ENCODE measurements at regions not wholly inside any gene's neighbourhood (a gene's known extent, or its start where the extent isn't known, plus 50 kb on each side); places are given as distances from the start of the nearest gene placed in this dataset.

GRCh38 chr3:139846729-139847128 lies 88.3 kb upstream of the CLSTN2 start:
- TF ChIP-seq CTCF (IDR thresholded peaks at IDR 0.05; ENCODE audit: insufficient read depth in 1 of 2, low read depth in 1 of 2, low read length in 1 of 2, severe bottlenecking in 1 of 2, unreplicated experiment in 1 of 2): no peak
- H3K9me3 ChIP-seq: no peaks in the 10 kb centered on the region; the same call in 1 of the 2 replicates
- intact Hi-C loops (cut with micrococcal nuclease; ENCODE audit: unreplicated experiment): no loop called here
- H3K27ac Mint-ChIP-seq (ENCODE audit: unreplicated experiment): no peak overlapping the region
- no peaks in the 10 kb centered on the region for H3K27me3 ChIP-seq (replicated peaks; ENCODE audit: control insufficient read depth, insufficient read depth, low read length)
- CTCF ChIA-PET: no interaction called here
- no peaks in the 10 kb centered on the region for H3K9me3 Mint-ChIP-seq (ENCODE audit: unreplicated experiment)
- no peak overlapping the region for H3K4me3 ChIP-seq (ENCODE audit: low read depth, low read length)
- BruUV-seq (replicated peaks): no TSS peak
- no peaks in the 10 kb centered on the region for H3K4me1 Mint-ChIP-seq (ENCODE audit: low read depth, unreplicated experiment)
- DNase-seq: no peak
- no peaks in the 10 kb centered on the region for H3K4me1 ChIP-seq
- POLR2A ChIA-PET: no interaction called here
- H3K4me3 Mint-ChIP-seq (ENCODE audit: unreplicated experiment): no peak overlapping the region
- no peaks in the 10 kb centered on the region for H3K36me3 Mint-ChIP-seq (ENCODE audit: insufficient read depth, unreplicated experiment)
- H3K36me3 ChIP-seq (ENCODE audit: control insufficient read depth, insufficient read depth, low read length): no peaks in the 10 kb centered on the region
- H3K27me3 Mint-ChIP-seq (ENCODE audit: insufficient read depth, unreplicated experiment): no peaks in the 10 kb centered on the region

GRCh38 chr3:139839659-139840058 lies 95.3 kb upstream of the CLSTN2 start:
- H3K27me3 Mint-ChIP-seq (ENCODE audit: insufficient read depth, unreplicated experiment): no peaks in the 10 kb centered on the region
- no peak for DNase-seq
- TF ChIP-seq CTCF (IDR thresholded peaks at IDR 0.05; ENCODE audit: insufficient read depth in 1 of 2, low read depth in 1 of 2, low read length in 1 of 2, severe bottlenecking in 1 of 2, unreplicated experiment in 1 of 2): no peak
- no peaks in the 10 kb centered on the region for H3K36me3 Mint-ChIP-seq (ENCODE audit: insufficient read depth, unreplicated experiment)
- H3K27ac Mint-ChIP-seq (ENCODE audit: unreplicated experiment): no peak overlapping the region
- Histone ChIP-seq H3K27me3 (replicated peaks; ENCODE audit: control insufficient read depth, insufficient read depth, low read length) (no peaks in the 10 kb centered on the region), H3K4me3 (ENCODE audit: low read depth, low read length) (no peak overlapping the region), H3K9me3 (no peaks in the 10 kb centered on the region; the same call in 1 of the 2 replicates), H3K4me1 (no peaks in the 10 kb centered on the region), H3K36me3 (ENCODE audit: control insufficient read depth, insufficient read depth, low read length) (no peaks in the 10 kb centered on the region)
- no peak overlapping the region for H3K4me3 Mint-ChIP-seq (ENCODE audit: unreplicated experiment)
- peaks cover 5% of the 10 kb centered on the region for H3K4me1 Mint-ChIP-seq (ENCODE audit: low read depth, unreplicated experiment)
- no peaks in the 10 kb centered on the region for H3K9me3 Mint-ChIP-seq (ENCODE audit: unreplicated experiment)
- intact Hi-C loops (cut with micrococcal nuclease; ENCODE audit: unreplicated experiment): no loop called here
- no TSS peak for BruUV-seq (replicated peaks)
- ChIA-PET POLR2A (no interaction called here), CTCF (no interaction called here)

GRCh38 chr3:139839014-139839413 lies 96.0 kb upstream of the CLSTN2 start:
- no TSS peak for BruUV-seq (replicated peaks)
- no peak for TF ChIP-seq CTCF (IDR thresholded peaks at IDR 0.05; ENCODE audit: insufficient read depth in 1 of 2, low read depth in 1 of 2, low read length in 1 of 2, severe bottlenecking in 1 of 2, unreplicated experiment in 1 of 2)
- intact Hi-C loops (cut with micrococcal nuclease; ENCODE audit: unreplicated experiment): no loop called here
- DNase-seq: no peak
- Histone ChIP-seq H3K4me1 (no peaks in the 10 kb centered on the region), H3K9me3 (no peaks in the 10 kb centered on the region; the same call in 1 of the 2 replicates), H3K4me3 (ENCODE audit: low read depth, low read length) (no peak overlapping the region), H3K36me3 (ENCODE audit: control insufficient read depth, insufficient read depth, low read length) (no peaks in the 10 kb centered on the region), H3K27me3 (replicated peaks; ENCODE audit: control insufficient read depth, insufficient read depth, low read length) (no peaks in the 10 kb centered on the region)
- Mint-ChIP-seq H3K27ac (ENCODE audit: unreplicated experiment) (no peak overlapping the region), H3K9me3 (ENCODE audit: unreplicated experiment) (no peaks in the 10 kb centered on the region), H3K27me3 (ENCODE audit: insufficient read depth, unreplicated experiment) (no peaks in the 10 kb centered on the region), H3K4me1 (ENCODE audit: low read depth, unreplicated experiment) (peaks cover 5% of the 10 kb centered on the region), H3K4me3 (ENCODE audit: unreplicated experiment) (no peak overlapping the region), H3K36me3 (ENCODE audit: insufficient read depth, unreplicated experiment) (no peaks in the 10 kb centered on the region)
- CTCF ChIA-PET: no interaction called here
- POLR2A ChIA-PET: no interaction called here
